Karpas-422 (cell line): ENCODE measurements at regions not wholly inside any gene's neighbourhood (a gene's known extent, or its start where the extent isn't known, plus 50 kb on each side); places are given as distances from the start of the nearest gene placed in this dataset.
"Not testable (repeated sequence)": the region's sequence is repeated elsewhere in the genome, so short reads cannot be mapped to it uniquely, and the experiment has no call there.

Experiments used
- DNase-seq: peaks from one replicate; pipeline ENCODE4 v3.0.0-alpha.2; 2015
- H2AFZ ChIP-seq: fragments of 200-600 bp; sonication (generic); 2 replicates; pipeline ENCODE4 v1.6.1; 2014; ENCODE audit warnings: antibody characterized with exemption, low read length, mixed read lengths
- H3K27ac ChIP-seq: fragments of 200-600 bp; sonication (generic); 2 replicates; pipeline ENCODE4 v1.5.1; 2014; ENCODE audit warnings: mild to moderate bottlenecking, low read length, moderate library complexity
- H3K27me3 ChIP-seq: fragments of 200-600 bp; sonication (generic); 2 replicates; pipeline ENCODE4 v1.6.1; 2014; ENCODE audit warnings: low read length, mixed read lengths
- H3K36me3 ChIP-seq: fragments of 200-600 bp; sonication (generic); 2 replicates; pipeline ENCODE4 v1.6.1; 2014; ENCODE audit warnings: low read length, mixed read lengths; ENCODE audit not compliant: insufficient read depth
- H3K4me1 ChIP-seq: fragments of 200-600 bp; sonication (generic); 2 replicates; pipeline ENCODE4 v1.6.1; 2014; ENCODE audit warnings: mild to moderate bottlenecking, low read length, mixed read lengths
- H3K4me2 ChIP-seq: fragments of 200-600 bp; sonication (generic); 2 replicates; pipeline ENCODE4 v1.6.1; 2014; ENCODE audit warnings: low read length, low read depth, mild to moderate bottlenecking; ENCODE audit not compliant: poor library complexity, severe bottlenecking
- H3K4me3 ChIP-seq: fragments of 200-600 bp; sonication (generic); 2 replicates; pipeline ENCODE4 v1.5.1; 2014; ENCODE audit warnings: mild to moderate bottlenecking, antibody characterized with exemption, low read length, mixed read lengths
- H3K79me2 ChIP-seq: fragments of 200-600 bp; sonication (generic); 2 replicates; pipeline ENCODE4 v1.6.1; 2014; ENCODE audit warnings: mild to moderate bottlenecking, low read length, mixed read lengths
- H3K9ac ChIP-seq: fragments of 200-600 bp; sonication (generic); 2 replicates; pipeline ENCODE4 v1.6.0; 2014; ENCODE audit warnings: low read length
- H3K9me2 ChIP-seq: fragments of 200-600 bp; sonication (generic), shearing (Covaris generic); replicated peaks from 2 replicates; pipeline ENCODE4 v1.6.0; 2014; ENCODE audit warnings: mild to moderate bottlenecking, low read length, moderate library complexity; ENCODE audit not compliant: insufficient read depth
- H3K9me3 ChIP-seq: fragments of 300-700, 200-600 bp; sonication (generic); 2 replicates; pipeline ENCODE4 v1.6.1; 2014; ENCODE audit warnings: low read length, mixed read lengths
- H4K20me1 ChIP-seq: fragments of 200-600 bp; sonication (generic); 2 replicates; pipeline ENCODE4 v1.6.1; 2014; ENCODE audit warnings: mild to moderate bottlenecking, antibody characterized with exemption, low read length, low read depth; ENCODE audit not compliant: insufficient read depth

DNA sequence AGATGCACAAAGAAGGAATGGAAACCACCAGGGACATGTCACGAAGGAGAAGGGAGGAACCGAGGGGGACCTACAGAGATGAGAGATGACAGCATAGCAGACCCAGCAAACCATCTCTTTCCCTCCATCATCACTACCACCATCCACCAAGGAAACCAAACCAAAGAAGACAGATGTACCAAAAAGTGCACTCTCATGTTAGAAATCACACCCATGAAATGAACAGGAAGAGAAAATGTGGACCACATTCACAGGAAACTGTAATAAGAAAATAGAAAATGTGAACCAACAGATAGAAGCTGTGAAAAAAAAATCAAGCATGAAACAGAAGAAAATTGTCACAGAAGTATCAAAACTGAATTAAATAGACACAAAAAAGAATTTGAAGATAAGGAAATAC, 672.7 kb downstream of the QKI start:
- no peak for DNase-seq
- Histone ChIP-seq H3K4me3 (no peak overlapping the region), H3K79me2 (no peaks in the 10 kb centered on the region), H3K27me3 (no peaks in the 10 kb centered on the region), H3K9ac (no peak overlapping the region), H3K4me2 (no peak overlapping the region), H3K27ac (no peak overlapping the region), H2AFZ (no peak overlapping the region), H3K36me3 (no peaks in the 10 kb centered on the region), H3K4me1 (no peaks in the 10 kb centered on the region), H4K20me1 (no peaks in the 10 kb centered on the region), H3K9me2 (no peaks in the 10 kb centered on the region), H3K9me3 (peaks cover 21% of the 10 kb centered on the region)

GRCh38 chr6:164086076-164086887, 671.8 kb downstream of the QKI start:
- H4K20me1 ChIP-seq, result no peaks in the 10 kb centered on the region
- no peak overlapping the region for H3K9ac ChIP-seq
- peaks cover 16% of the 10 kb centered on the region for H3K9me3 ChIP-seq
- no peak overlapping the region for H3K4me2 ChIP-seq
- H2AFZ ChIP-seq, result no peak overlapping the region
- no peak overlapping the region for H3K27ac ChIP-seq
- H3K79me2 ChIP-seq, result no peaks in the 10 kb centered on the region
- H3K4me3 ChIP-seq, result no peak overlapping the region
- no peak for DNase-seq
- H3K4me1 ChIP-seq, result no peaks in the 10 kb centered on the region
- no peaks in the 10 kb centered on the region for H3K36me3 ChIP-seq
- H3K27me3 ChIP-seq, result no peaks in the 10 kb centered on the region
- no peaks in the 10 kb centered on the region for H3K9me2 ChIP-seq

GRCh38 chr6:164085091-164086075, 670.9 kb downstream of the QKI start:
- no peaks in the 10 kb centered on the region for H3K9me2 ChIP-seq
- no peak overlapping the region for H2AFZ ChIP-seq
- H3K36me3 ChIP-seq, result no peaks in the 10 kb centered on the region
- H3K4me3 ChIP-seq, result no peak overlapping the region
- no peak overlapping the region for H3K4me2 ChIP-seq
- no peaks in the 10 kb centered on the region for H3K79me2 ChIP-seq
- H3K27me3 ChIP-seq, result no peaks in the 10 kb centered on the region
- H3K27ac ChIP-seq, result no peak overlapping the region
- H3K9me3 ChIP-seq, result peaks cover 15% of the 10 kb centered on the region
- H4K20me1 ChIP-seq, result no peaks in the 10 kb centered on the region
- no peak for DNase-seq
- no peak overlapping the region for H3K9ac ChIP-seq
- H3K4me1 ChIP-seq, result no peaks in the 10 kb centered on the region

DNA sequence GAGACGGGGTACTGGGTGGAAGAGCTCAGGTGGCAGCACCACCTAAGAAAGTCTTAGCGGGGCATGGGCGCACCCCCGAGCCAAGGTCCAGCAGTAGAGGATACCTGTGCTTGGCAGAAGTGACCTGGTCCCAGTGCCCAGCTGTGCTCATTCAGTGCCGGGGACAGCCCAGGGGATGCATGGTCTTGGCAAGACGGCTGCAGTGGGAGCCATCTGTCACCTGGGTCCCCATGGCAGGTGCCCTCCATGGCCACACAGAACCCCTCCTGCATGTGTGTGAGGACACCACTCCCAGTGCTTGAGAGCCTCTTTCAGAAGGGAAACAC, 664.7 kb downstream of the QKI start:
- Histone ChIP-seq H3K79me2 (no peaks in the 10 kb centered on the region), H3K27me3 (no peaks in the 10 kb centered on the region), H3K9me2 (no peaks in the 10 kb centered on the region), H4K20me1 (no peaks in the 10 kb centered on the region), H3K9me3 (peaks cover 23% of the 10 kb centered on the region), H3K27ac (no peak overlapping the region), H3K4me1 (no peaks in the 10 kb centered on the region), H3K4me2 (no peak overlapping the region), H2AFZ (no peak overlapping the region), H3K4me3 (no peak overlapping the region), H3K9ac (no peak overlapping the region), H3K36me3 (no peaks in the 10 kb centered on the region)
- DNase-seq, result no peak

DNA sequence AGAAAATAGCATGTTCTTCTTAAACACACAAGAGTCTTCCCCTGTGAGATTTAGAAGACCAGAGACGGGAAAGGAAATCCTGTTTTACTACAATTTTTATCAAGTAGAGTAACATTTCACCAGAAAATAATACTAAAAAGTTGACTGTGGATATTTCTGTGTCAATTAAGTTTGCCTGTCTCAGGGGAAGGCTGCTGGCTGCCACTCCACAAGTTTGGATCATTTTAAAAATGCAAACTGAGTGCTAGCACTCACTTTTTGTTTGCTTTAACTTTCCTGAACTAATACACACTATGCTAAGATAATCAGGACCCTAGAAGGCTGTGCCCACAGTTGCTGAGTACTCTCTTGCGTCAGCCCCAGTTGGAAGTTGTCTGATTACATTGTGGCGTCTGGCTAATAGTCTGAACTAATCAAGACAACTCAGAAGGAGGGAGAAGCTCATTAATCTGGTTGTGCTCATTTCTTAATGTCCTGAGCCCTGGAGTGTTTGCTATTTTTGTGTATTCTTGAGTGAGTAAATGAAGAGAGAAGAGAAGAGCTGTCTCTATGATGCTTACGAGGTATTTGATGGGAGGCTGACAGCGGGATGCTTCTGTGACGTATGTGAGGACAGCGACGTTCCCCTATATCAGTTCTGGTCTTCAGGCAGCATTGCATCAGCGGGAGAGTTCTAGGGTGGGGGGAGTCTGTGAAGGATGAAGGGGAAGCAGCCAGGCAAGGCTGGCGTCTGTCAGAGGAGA, 664.2 kb downstream of the QKI start:
- Histone ChIP-seq H3K9ac (no peak overlapping the region), H3K9me3 (peaks cover 26% of the 10 kb centered on the region), H3K4me1 (no peaks in the 10 kb centered on the region), H3K27ac (no peak overlapping the region), H3K4me2 (no peak overlapping the region), H3K9me2 (no peaks in the 10 kb centered on the region), H2AFZ (no peak overlapping the region), H3K79me2 (no peaks in the 10 kb centered on the region), H3K27me3 (no peaks in the 10 kb centered on the region), H3K4me3 (no peak overlapping the region), H4K20me1 (no peaks in the 10 kb centered on the region), H3K36me3 (no peaks in the 10 kb centered on the region)
- DNase-seq, result no peak

- not testable (repeated sequence) for H3K4me2 ChIP-seq, DNase-seq, H3K9me2 ChIP-seq, H3K79me2 ChIP-seq, H3K27ac ChIP-seq, H3K4me1 ChIP-seq, H3K4me3 ChIP-seq, H3K27me3 ChIP-seq, H3K9ac ChIP-seq, H3K36me3 ChIP-seq, H2AFZ ChIP-seq, H4K20me1 ChIP-seq
- H3K9me3 ChIP-seq, result peaks cover 38% of the 10 kb centered on the region
Observed at GRCh38 chr6:164076818-164077532, 662.5 kb downstream of the QKI start.

DNA sequence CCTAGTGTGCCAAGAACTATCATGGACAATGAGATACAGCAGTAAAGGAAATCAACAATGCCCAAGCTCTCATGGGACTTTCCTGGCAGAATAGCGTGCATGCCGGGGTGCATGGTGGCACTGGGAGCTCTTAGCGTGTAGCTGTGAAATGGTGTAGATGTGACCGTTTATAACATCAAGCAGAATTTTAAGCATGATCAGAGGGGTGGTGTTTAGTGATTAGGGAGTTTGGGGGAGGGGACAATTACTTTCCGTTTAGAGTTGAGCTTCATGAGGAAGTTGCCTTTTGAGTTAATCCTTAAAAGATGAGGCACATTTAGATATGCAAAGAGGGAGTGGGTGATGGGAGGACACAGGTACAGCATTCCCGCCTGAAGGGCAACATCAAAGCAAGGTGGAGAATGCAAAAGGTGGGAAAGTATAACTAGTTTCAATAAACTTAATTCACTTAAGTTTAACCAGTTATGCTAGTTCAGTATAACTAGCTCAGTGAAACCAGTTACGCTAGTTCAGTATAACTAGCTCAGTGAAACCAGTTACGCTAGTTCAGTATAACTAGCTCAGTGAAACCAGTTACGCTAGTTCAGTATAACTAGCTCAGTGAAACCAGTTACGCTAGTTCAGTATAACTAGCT, 661.6 kb downstream of the QKI start:
- no peaks in the 10 kb centered on the region for H4K20me1 ChIP-seq
- no peaks in the 10 kb centered on the region for H3K79me2 ChIP-seq
- no peak overlapping the region for H2AFZ ChIP-seq
- H3K9me3 ChIP-seq, result peaks cover 41% of the 10 kb centered on the region
- no peaks in the 10 kb centered on the region for H3K9me2 ChIP-seq
- no peaks in the 10 kb centered on the region for H3K36me3 ChIP-seq
- no peak overlapping the region for H3K9ac ChIP-seq
- no peak overlapping the region for H3K4me2 ChIP-seq
- DNase-seq, result no peak
- no peaks in the 10 kb centered on the region for H3K4me1 ChIP-seq
- H3K4me3 ChIP-seq, result no peak overlapping the region
- no peaks in the 10 kb centered on the region for H3K27me3 ChIP-seq
- no peak overlapping the region for H3K27ac ChIP-seq
